ENCODE measurements at regions not wholly inside any gene's neighbourhood (a gene's known extent, or its start where the extent isn't known, plus 50 kb on each side); places are given as distances from the start of the nearest gene placed in this dataset.

DNA sequence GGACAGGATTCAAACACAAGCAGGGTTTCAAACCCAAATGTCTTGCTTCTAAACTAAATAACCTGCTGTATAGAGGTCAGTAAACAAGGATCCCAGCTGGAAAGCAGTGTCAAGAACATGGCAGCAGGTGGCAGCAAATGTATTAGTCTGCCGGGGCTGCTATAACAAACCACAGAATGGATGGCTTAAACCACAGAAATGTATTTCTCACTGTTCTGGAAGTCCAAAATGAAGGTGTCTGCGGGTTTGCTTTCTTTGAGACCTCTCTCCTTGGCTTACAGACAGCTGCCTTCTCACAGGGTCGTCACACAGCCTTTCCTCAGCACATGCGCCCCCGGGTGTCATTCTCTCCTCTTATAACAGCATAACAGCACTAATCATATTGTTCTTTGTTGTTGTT, 65.1 kb upstream of the LRRC55 start:
- no peaks in the 10 kb centered on the region for H3K9me3 ChIP-seq (replicated peaks; ENCODE audit: insufficient read depth, low read length)
- no peaks in the 10 kb centered on the region for H3K36me3 ChIP-seq (replicated peaks; ENCODE audit: insufficient read depth, low read length)
- no peak overlapping the region for H3K4me3 ChIP-seq (ENCODE audit: low read length)
- no peak overlapping the region for H3K4me2 ChIP-seq (ENCODE audit: low read depth, low read length)
- H3K79me2 ChIP-seq (ENCODE audit: low read length), result no peaks in the 10 kb centered on the region
- H3F3A ChIP-seq (ENCODE audit: insufficient read depth, low read length), result no peaks in the 10 kb centered on the region
- H2AFZ ChIP-seq (ENCODE audit: low read length), result no peak overlapping the region
- TF ChIP-seq, protein P1, sequence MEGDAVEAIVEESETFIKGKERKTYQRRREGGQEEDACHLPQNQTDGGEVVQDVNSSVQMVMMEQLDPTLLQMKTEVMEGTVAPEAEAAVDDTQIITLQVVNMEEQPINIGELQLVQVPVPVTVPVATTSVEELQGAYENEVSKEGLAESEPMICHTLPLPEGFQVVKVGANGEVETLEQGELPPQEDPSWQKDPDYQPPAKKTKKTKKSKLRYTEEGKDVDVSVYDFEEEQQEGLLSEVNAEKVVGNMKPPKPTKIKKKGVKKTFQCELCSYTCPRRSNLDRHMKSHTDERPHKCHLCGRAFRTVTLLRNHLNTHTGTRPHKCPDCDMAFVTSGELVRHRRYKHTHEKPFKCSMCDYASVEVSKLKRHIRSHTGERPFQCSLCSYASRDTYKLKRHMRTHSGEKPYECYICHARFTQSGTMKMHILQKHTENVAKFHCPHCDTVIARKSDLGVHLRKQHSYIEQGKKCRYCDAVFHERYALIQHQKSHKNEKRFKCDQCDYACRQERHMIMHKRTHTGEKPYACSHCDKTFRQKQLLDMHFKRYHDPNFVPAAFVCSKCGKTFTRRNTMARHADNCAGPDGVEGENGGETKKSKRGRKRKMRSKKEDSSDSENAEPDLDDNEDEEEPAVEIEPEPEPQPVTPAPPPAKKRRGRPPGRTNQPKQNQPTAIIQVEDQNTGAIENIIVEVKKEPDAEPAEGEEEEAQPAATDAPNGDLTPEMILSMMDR (IDR thresholded peaks at IDR 0.05; ENCODE audit: low read length), result peak; percentile 43
- no peak for TF ChIP-seq EZH2phosphoT487 (IDR thresholded peaks at IDR 0.05; ENCODE audit: low read length)
- no peak for TF ChIP-seq EZH2 (optimal IDR thresholded peaks at IDR 0.05; ENCODE audit: low read depth, low read length)
- H3K27me3 ChIP-seq (replicated peaks; ENCODE audit: insufficient read depth, low read length), result no peaks in the 10 kb centered on the region
- no peaks in the 10 kb centered on the region for H3K9me2 ChIP-seq (replicated peaks; ENCODE audit: insufficient read depth, low read length)
- H4K20me1 ChIP-seq (ENCODE audit: insufficient read depth, low read length), result no peaks in the 10 kb centered on the region
- peak; percentile 46 for DNase-seq
- no peak overlapping the region for H3K27ac ChIP-seq (ENCODE audit: low read length)
- no peak overlapping the region for H3K9ac ChIP-seq (ENCODE audit: low read length)
- no peaks in the 10 kb centered on the region for H3K4me1 ChIP-seq (ENCODE audit: low read length)

DNA sequence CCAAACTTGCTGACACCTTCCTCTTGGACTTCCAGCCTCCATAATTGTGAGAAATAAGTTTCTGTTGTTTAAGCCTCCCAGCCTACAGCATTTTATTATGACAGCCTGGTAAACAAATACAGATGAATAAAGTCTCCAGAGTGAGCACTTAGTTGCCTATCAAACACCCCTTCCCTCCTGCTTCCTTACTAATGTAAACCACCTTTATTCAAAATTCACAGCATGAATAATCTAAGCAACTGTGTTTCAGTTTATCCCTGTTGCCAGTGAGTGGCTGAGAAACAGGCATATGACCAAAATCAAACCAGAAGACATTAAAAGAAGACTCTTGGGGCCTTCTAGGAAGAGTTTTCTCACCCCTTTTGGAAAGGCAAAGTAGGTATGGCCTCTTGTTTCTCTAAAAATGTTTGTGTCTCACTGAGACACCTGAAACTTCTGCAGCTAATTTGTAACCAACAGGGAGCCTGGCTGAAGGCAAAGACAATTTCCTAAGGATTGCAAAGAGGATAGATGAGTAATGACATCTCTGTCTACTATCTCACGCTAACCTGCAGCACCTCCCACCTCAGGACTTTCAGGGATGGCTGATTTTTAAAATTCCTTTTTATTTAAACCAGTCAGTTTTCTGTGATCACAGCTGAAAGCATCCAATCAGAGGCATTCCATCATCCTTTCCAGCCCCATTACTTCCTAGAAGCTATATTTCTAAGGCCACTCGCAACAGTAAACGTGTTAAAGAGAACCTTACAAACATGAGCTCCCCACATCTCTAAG, 61.4 kb upstream of the LRRC55 start:
- Histone ChIP-seq H3K79me2 (ENCODE audit: low read length) (no peaks in the 10 kb centered on the region), H3K36me3 (replicated peaks; ENCODE audit: insufficient read depth, low read length) (no peaks in the 10 kb centered on the region), H3K9me3 (replicated peaks; ENCODE audit: insufficient read depth, low read length) (no peaks in the 10 kb centered on the region), H3K27me3 (replicated peaks; ENCODE audit: insufficient read depth, low read length) (no peaks in the 10 kb centered on the region), H3F3A (ENCODE audit: insufficient read depth, low read length) (no peaks in the 10 kb centered on the region), H3K9ac (ENCODE audit: low read length) (no peak overlapping the region), H3K27ac (ENCODE audit: low read length) (no peak overlapping the region), H3K4me1 (ENCODE audit: low read length) (no peaks in the 10 kb centered on the region), H3K4me2 (ENCODE audit: low read depth, low read length) (no peak overlapping the region), H3K9me2 (replicated peaks; ENCODE audit: insufficient read depth, low read length) (no peaks in the 10 kb centered on the region), H4K20me1 (ENCODE audit: insufficient read depth, low read length) (no peaks in the 10 kb centered on the region), H2AFZ (ENCODE audit: low read length) (no peak overlapping the region), H3K4me3 (ENCODE audit: low read length) (no peak overlapping the region)
- no peak for DNase-seq
- TF ChIP-seq EZH2 (optimal IDR thresholded peaks at IDR 0.05; ENCODE audit: low read depth, low read length) (no peak), EZH2phosphoT487 (IDR thresholded peaks at IDR 0.05; ENCODE audit: low read length) (no peak)
- TF ChIP-seq, protein P1 (IDR thresholded peaks at IDR 0.05; ENCODE audit: low read length), result no peak

DNA sequence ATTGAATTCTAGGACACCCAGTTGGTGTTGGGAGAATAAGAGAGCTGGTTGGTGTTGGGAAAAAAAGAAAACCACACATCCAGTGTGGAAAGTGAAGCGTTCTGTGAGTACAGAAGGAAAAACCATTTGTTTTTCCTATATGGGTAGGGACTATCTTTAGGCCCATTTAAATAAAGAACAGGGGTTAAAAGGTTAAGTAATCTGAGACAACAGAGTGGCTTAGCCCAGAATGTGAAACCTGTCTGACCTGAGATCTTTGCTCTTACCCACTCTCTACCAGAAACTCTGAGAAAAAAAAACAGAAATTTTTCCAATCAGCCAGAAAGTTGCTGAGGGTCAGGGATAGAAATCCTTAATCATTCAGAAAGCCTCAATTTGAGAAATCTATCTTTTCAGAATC, 59.8 kb upstream of the LRRC55 start:
- Histone ChIP-seq H3F3A (ENCODE audit: insufficient read depth, low read length) (no peaks in the 10 kb centered on the region), H3K9ac (ENCODE audit: low read length) (no peak overlapping the region), H4K20me1 (ENCODE audit: insufficient read depth, low read length) (no peaks in the 10 kb centered on the region), H3K9me3 (replicated peaks; ENCODE audit: insufficient read depth, low read length) (no peaks in the 10 kb centered on the region), H3K4me2 (ENCODE audit: low read depth, low read length) (no peak overlapping the region), H3K36me3 (replicated peaks; ENCODE audit: insufficient read depth, low read length) (no peaks in the 10 kb centered on the region), H3K27me3 (replicated peaks; ENCODE audit: insufficient read depth, low read length) (no peaks in the 10 kb centered on the region), H2AFZ (ENCODE audit: low read length) (no peak overlapping the region), H3K4me3 (ENCODE audit: low read length) (no peak overlapping the region), H3K9me2 (replicated peaks; ENCODE audit: insufficient read depth, low read length) (no peaks in the 10 kb centered on the region), H3K79me2 (ENCODE audit: low read length) (no peaks in the 10 kb centered on the region), H3K27ac (ENCODE audit: low read length) (no peak overlapping the region), H3K4me1 (ENCODE audit: low read length) (no peaks in the 10 kb centered on the region)
- TF ChIP-seq, protein P1 (IDR thresholded peaks at IDR 0.05; ENCODE audit: low read length), result no peak
- TF ChIP-seq EZH2 (optimal IDR thresholded peaks at IDR 0.05; ENCODE audit: low read depth, low read length) (no peak), EZH2phosphoT487 (IDR thresholded peaks at IDR 0.05; ENCODE audit: low read length) (no peak)
- peak; percentile 16 for DNase-seq

Measured in MM.1S (cell line).